ENCODE measurements at regions not wholly inside any gene's neighbourhood (a gene's known extent, or its start where the extent isn't known, plus 50 kb on each side); places are given as distances from the start of the nearest gene placed in this dataset.

- intact Hi-C loops (cut with micrococcal nuclease) = no loop called here
- DNase-seq = no peak
- Mint-ChIP-seq H3K9me3 (no peaks in the 10 kb centered on the region), H3K4me1 (no peaks in the 10 kb centered on the region), H3K27me3 (no peaks in the 10 kb centered on the region), H3K27ac (no peak overlapping the region), H3K36me3 (ENCODE audit: low read depth) (no peaks in the 10 kb centered on the region), H3K4me3 (no peak overlapping the region)
These were observed 63.3 kb upstream of the ZC3H11B start for GRCh38 chr1:219676012-219676765.

GRCh38 chr1:219670426-219671149 is 57.7 kb upstream of the ZC3H11B start:
- H3K36me3 Mint-ChIP-seq (ENCODE audit: low read depth) = no peaks in the 10 kb centered on the region
- no peak overlapping the region for H3K4me3 Mint-ChIP-seq
- no peaks in the 10 kb centered on the region for H3K4me1 Mint-ChIP-seq
- no peaks in the 10 kb centered on the region for H3K27me3 Mint-ChIP-seq
- intact Hi-C loops (cut with micrococcal nuclease) = no loop called here
- H3K27ac Mint-ChIP-seq = no peak overlapping the region
- DNase-seq = no peak
- H3K9me3 Mint-ChIP-seq = no peaks in the 10 kb centered on the region

GRCh38 chr1:219669556-219669955 is 56.7 kb upstream of the ZC3H11B start:
- Mint-ChIP-seq H3K27ac (no peak overlapping the region), H3K4me3 (no peak overlapping the region)
- intact Hi-C loops (cut with micrococcal nuclease) = loop anchor here (10.0 kb wide), 1 partner anchor 465 kb away; no protein-coding TSS in a partner anchor

GRCh38 chr1:219669042-219669441 is 56.1 kb upstream of the ZC3H11B start:
- H3K27ac Mint-ChIP-seq = no peak overlapping the region
- no peaks in the 10 kb centered on the region for H3K9me3 Mint-ChIP-seq
- intact Hi-C loops (cut with micrococcal nuclease) = loop anchor here (10.0 kb wide), 1 partner anchor 464 kb away; no protein-coding TSS in a partner anchor
- H3K4me1 Mint-ChIP-seq = no peaks in the 10 kb centered on the region
- no peaks in the 10 kb centered on the region for H3K27me3 Mint-ChIP-seq
- H3K4me3 Mint-ChIP-seq = no peak overlapping the region
- no peaks in the 10 kb centered on the region for H3K36me3 Mint-ChIP-seq (ENCODE audit: low read depth)
- no peak for DNase-seq

More at GRCh38 chr1:219669556-219669955, 56.7 kb upstream of the ZC3H11B start:
- DNase-seq = no peak
- Mint-ChIP-seq H3K4me1 (no peaks in the 10 kb centered on the region), H3K36me3 (ENCODE audit: low read depth) (no peaks in the 10 kb centered on the region), H3K9me3 (no peaks in the 10 kb centered on the region), H3K27me3 (no peaks in the 10 kb centered on the region)

GRCh38 chr1:219668446-219668845 is 55.5 kb upstream of the ZC3H11B start:
- Mint-ChIP-seq H3K27me3 (no peaks in the 10 kb centered on the region), H3K4me1 (no peaks in the 10 kb centered on the region), H3K36me3 (ENCODE audit: low read depth) (no peaks in the 10 kb centered on the region), H3K9me3 (no peaks in the 10 kb centered on the region), H3K27ac (no peak overlapping the region), H3K4me3 (no peak overlapping the region)
- intact Hi-C loops (cut with micrococcal nuclease) = loop anchor here (10.0 kb wide), 1 partner anchor 464 kb away; no protein-coding TSS in a partner anchor
- DNase-seq = no peak

- Mint-ChIP-seq H3K4me1 (no peaks in the 10 kb centered on the region), H3K9me3 (no peaks in the 10 kb centered on the region), H3K27me3 (peaks cover 2% of the 10 kb centered on the region), H3K4me3 (no peak overlapping the region), H3K36me3 (ENCODE audit: low read depth) (no peaks in the 10 kb centered on the region), H3K27ac (no peak overlapping the region)
- intact Hi-C loops (cut with micrococcal nuclease) = loop anchor here (10.0 kb wide), 1 partner anchor 461 kb away; no protein-coding TSS in a partner anchor
- no peak for DNase-seq
These were observed 53.3 kb upstream of the ZC3H11B start for GRCh38 chr1:219666242-219666641.

- Mint-ChIP-seq H3K4me3 (no peak overlapping the region), H3K27ac (no peak overlapping the region), H3K36me3 (ENCODE audit: low read depth) (no peaks in the 10 kb centered on the region), H3K4me1 (peaks cover 2% of the 10 kb centered on the region), H3K27me3 (peaks cover 4% of the 10 kb centered on the region), H3K9me3 (no peaks in the 10 kb centered on the region)
- intact Hi-C loops (cut with micrococcal nuclease) = loop anchor here (10.0 kb wide), 1 partner anchor 460 kb away; no protein-coding TSS in a partner anchor
- no peak for DNase-seq
These were observed 52.2 kb upstream of the ZC3H11B start for GRCh38 chr1:219665089-219665488.

- H3K4me3 Mint-ChIP-seq = no peak overlapping the region
- no peak for DNase-seq
- H3K4me1 Mint-ChIP-seq = peaks cover 2% of the 10 kb centered on the region
- no peaks in the 10 kb centered on the region for H3K9me3 Mint-ChIP-seq
- H3K27ac Mint-ChIP-seq = no peak overlapping the region
- no peaks in the 10 kb centered on the region for H3K36me3 Mint-ChIP-seq (ENCODE audit: low read depth)
- intact Hi-C loops (cut with micrococcal nuclease) = loop anchor here (10.0 kb wide), 1 partner anchor 460 kb away; no protein-coding TSS in a partner anchor
- H3K27me3 Mint-ChIP-seq = peaks cover 6% of the 10 kb centered on the region
These were observed 51.6 kb upstream of the ZC3H11B start for GRCh38 chr1:219664310-219665029.

Data from activated CD4-positive, alpha-beta T cell treated with anti-CD3 and anti-CD28 coated beads, Interleukin-2, amount 10 ng/mL, durations not matched to agents 24 days and 14 days (primary cell).